Activated CD8-positive, alpha-beta memory T cell treated with anti-CD3 and anti-CD28 coated beads, Interleukin-2, amount 50 U/mL, for 24 hours (primary cell): ENCODE measurements at regions not wholly inside any gene's neighbourhood (a gene's known extent, or its start where the extent isn't known, plus 50 kb on each side); places are given as distances from the start of the nearest gene placed in this dataset.

Experiments
- DNase-seq: peaks from one replicate; pipeline ENCODE4 v3.0.0-alpha.2; 2020; ENCODE audit errors: extremely low read depth

GRCh38 chr2:60603533-60604190 is 50.2 kb upstream of the BCL11A start:
- DNase-seq, result no peak

GRCh38 chr2:60604486-60605064 is 51.1 kb upstream of the BCL11A start:
- DNase-seq, result no peak

GRCh38 chr2:60605866-60606265 is 52.4 kb upstream of the BCL11A start:
- no peak for DNase-seq

- no peak for DNase-seq
Observed at GRCh38 chr2:60608679-60609078, 55.2 kb upstream of the BCL11A start.

- no peak for DNase-seq
Observed at GRCh38 chr2:60612033-60612432, 58.6 kb upstream of the BCL11A start.

GRCh38 chr2:60614319-60614718 is 60.9 kb upstream of the BCL11A start:
- no peak for DNase-seq

- no peak for DNase-seq
Observed at GRCh38 chr2:60621688-60622429, 68.4 kb upstream of the BCL11A start.

- DNase-seq, result no peak
Observed at GRCh38 chr2:60623040-60623439, 69.6 kb upstream of the BCL11A start.

- DNase-seq, result no peak
Observed at GRCh38 chr2:60627412-60627811, 74.0 kb upstream of the BCL11A start.

DNA sequence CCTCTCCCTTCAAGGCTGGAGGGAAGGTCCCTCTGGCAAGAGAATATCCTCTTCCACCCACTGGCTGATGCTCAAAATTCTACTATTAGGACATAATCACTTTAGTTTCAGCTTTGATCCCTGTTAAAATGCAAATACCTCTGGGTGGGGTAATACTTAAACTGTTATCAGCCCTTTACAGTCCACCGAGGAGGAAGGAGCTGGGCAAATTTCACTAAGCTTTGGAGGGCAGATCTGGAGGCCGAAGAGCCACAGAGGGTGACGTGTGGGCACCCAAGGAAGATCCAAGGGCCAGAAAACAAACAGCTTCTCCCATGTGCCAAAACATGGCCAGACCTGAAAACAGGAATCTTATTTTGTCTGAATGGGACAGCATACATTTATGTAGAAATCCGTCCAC is 74.6 kb upstream of the BCL11A start:
- no peak for DNase-seq

DNA sequence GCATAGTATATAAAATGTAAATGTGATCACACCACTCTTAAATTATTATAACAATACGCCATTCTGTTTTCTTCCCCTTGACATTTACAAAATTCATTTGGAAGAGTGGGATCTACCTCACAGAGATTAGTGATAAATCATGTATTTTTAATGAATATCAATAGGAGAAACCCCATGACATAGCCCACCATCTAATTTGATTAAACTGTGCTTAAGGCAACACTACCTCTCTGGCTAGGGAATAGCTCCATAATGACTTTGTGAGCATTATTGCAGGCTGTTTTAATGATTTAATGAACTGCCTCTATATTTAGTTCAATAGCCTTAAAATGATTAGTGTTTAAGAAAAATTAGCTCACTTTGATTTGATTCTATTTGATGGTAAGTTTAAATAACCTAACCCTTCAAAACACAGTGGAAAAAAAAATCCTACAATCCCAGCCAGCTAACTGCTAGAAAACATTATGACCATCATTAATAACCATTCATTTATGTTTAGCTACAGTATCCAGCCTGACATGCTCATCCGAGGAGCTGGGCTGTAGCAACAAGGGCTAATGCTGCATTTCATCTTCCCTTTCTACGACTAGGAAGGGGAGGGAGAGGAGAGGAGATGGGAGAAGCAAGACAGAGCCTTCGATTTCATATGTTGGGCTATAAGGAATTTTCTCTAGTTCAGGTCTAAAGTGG is 75.3 kb upstream of the BCL11A start:
- no peak for DNase-seq

DNA sequence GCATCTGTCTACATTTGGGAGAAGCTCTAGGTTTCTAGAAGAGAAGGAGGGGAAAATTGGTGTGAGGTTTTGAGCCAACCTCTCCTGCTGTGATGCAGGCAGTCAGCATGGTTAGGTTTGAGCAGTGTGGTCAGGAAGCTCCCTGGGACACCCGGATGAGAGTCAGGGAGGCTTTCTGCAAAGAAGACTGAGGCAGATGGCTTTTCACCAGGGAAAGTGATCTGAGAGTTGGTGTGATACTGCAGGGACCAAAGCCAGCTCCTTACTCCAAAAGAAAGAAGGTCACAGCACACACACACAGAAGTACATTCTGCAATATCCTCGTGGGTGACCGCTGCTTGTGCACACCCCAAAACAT is 75.8 kb upstream of the BCL11A start:
- no peak for DNase-seq

- DNase-seq, result no peak
Observed at GRCh38 chr2:60629801-60630385, 76.4 kb upstream of the BCL11A start.

DNA sequence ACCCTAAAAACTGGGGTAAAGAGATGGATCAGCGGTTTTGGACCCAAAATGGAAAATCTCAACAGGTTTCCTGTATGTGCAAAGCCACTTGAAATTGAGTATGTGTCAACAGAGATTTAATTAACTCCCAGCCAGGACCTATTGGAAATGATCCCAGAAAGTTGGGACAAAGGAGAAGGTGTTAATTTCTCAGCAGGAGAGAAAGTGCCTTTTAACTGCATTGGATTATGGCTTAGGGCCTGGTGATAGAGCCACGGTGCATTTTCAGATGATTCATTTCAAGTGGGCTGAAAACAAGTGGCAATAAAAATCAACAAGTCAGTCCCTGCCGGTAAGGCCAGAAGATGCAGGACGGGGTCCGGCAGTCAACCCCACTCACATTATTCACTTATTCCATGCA is 80.2 kb upstream of the BCL11A start:
- no peak for DNase-seq

DNA sequence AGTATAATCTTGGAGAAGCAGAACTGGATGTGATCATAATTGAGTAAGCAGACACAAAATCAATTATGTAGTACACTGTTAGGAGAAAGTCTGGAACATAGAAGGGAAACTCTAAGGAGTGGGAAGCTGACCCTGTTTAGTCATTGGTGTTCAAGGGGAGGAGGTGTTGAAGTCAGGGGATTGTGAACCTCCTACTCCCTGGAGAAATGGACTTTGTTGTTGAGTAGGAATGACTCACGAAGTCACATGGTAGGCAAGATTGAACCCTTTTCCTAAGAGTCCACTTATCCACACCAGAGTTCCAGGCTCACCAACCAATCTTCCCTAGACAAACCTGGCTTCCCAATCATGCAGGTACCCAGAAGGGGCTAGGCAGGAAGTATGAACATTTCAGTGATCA is 81.0 kb upstream of the BCL11A start:
- no peak for DNase-seq

- DNase-seq, result no peak
Observed at GRCh38 chr2:60641811-60642788, 88.6 kb upstream of the BCL11A start.

GRCh38 chr2:60643747-60644146 is 90.3 kb upstream of the BCL11A start:
- DNase-seq, result no peak

- DNase-seq, result no peak
Observed at GRCh38 chr2:60644951-60645350, 91.5 kb upstream of the BCL11A start.

DNA sequence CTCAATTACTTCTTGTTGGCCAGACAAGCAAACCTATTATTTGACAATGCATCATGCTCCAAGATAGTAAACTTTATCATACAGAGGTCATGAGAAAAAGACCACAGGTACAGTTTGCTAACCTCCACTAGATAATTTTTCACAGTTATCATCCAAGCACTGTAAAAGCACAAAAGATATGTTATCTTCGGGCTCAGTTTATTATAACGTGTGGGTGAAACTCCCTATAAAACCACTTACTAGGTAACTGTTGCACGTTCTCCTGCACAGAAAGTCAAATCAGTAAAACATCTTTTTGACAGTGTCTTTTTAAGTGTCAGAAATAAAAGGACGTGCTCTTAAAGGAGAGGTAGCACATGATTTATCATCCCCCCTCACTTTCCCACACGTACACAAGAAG is 94.7 kb upstream of the BCL11A start:
- no peak for DNase-seq

DNA sequence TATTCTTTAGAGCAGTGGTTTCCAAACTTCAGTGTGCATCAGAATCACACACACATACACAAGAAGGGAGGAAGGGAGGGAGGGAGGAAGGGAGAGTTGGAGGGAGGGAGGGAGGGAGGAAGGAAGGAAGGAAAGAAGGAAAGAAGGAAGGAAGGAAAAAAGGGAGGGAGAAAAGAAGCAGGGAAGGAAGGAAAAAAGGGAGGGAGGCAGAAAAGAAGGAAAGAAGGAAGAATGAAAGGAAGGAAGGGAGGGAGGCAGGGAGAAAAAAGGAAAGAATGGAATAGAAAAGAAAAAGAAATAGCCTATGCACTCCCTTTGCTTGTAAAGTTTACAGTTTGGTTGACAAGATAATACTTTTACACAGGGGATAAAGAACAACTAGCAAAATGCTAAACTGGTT is 96.3 kb upstream of the BCL11A start:
- DNase-seq, result no peak

DNA sequence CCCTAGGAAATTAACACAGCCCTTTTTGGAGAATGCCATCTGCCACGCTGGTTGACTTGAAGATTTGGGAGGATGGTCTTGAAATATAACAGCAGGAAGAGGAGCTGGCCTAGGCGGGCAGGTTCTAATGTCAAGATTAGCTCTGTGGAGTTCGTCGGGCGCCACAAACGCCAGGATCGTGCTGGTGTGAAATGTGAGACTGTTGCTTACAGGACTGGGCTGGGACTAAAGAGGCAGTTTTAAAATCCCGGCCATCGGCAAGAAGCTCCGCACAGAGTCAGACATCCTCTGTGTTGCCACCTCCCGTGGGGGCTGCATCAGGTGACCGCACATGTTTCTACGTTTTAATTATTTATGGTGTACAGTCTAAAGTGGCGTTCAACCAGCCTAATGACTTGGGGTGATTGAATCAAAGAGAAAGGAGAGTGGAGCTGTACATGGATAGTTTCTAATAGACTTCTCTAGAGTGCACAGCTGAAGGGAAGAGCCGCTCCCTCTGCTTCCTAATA is 99.4 kb upstream of the BCL11A start:
- no peak for DNase-seq
